Esophagus squamous epithelium (tissue), 4 donors: ENCODE measurements at regions not wholly inside any gene's neighbourhood (a gene's known extent, or its start where the extent isn't known, plus 50 kb on each side); places are given as distances from the start of the nearest gene placed in this dataset.

Source experiments
- CTCF ChIP-seq, 6 experiments: fragments of 450-650 bp in 4 of 6; fragments of 200-600 bp in 2 of 6; sonication (generic) in 2 of 6; IDR thresholded peaks; one replicate each; pipeline ENCODE4 v1.5.1; 2016 to 2019; ENCODE audit warnings: antibody characterized with exemption in 6 of 6, mild to moderate bottlenecking in 4 of 6, moderate library complexity in 4 of 6
- POLR2A ChIP-seq, 4 donors: fragments of 450-650 bp; IDR thresholded peaks; one replicate each; pipeline ENCODE4 v1.6.1; 2017; ENCODE audit warnings: antibody characterized with exemption in 4 of 4, mild to moderate bottlenecking in 4 of 4, moderate library complexity in 3 of 4

- TF ChIP-seq POLR2A (IDR thresholded peaks at IDR 0.05): no peak
- TF ChIP-seq CTCF (IDR thresholded peaks at IDR 0.05): no peak
Observed at GRCh38 chr6:8865451-8865850, 430.1 kb upstream of the SLC35B3 start.
